IPS DF 4.7 (cell line): ENCODE measurements at regions not wholly inside any gene's neighbourhood (a gene's known extent, or its start where the extent isn't known, plus 50 kb on each side); places are given as distances from the start of the nearest gene placed in this dataset.
"Not testable (repeated sequence)": the region's sequence is repeated elsewhere in the genome, so short reads cannot be mapped to it uniquely, and the experiment has no call there.

Source experiments
- DNase-seq: peaks from one replicate; pipeline ENCODE4 v3.0.0-alpha.2; 2013; ENCODE audit warnings: low spot score; ENCODE audit errors: extremely low read depth

GRCh38 chr14:84341867-84342266 lies 1188.1 kb upstream of the FLRT2 start:
- DNase-seq: not testable (repeated sequence)

GRCh38 chr14:84343656-84344055 lies 1186.3 kb upstream of the FLRT2 start:
- DNase-seq: no peak

DNA sequence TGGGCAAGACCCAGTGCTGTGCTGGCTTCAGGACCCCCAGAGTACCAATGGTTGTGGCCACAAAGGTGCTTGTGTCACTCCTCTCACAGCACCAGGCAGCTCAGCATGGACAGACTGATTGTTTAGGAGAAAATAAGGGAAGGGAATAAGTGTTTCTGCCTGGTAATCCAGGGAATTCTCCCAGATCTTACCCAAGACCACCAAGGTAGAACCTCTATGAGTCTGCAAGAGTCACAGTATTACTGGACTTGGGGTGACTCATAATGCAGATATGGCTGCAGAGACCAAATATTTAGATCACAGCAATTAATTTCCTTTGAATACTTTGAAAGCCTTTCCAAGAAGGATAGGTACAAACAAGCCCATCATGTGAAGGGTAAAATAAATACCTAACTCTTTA lies 1178.3 kb upstream of the FLRT2 start:
- no peak for DNase-seq

DNA sequence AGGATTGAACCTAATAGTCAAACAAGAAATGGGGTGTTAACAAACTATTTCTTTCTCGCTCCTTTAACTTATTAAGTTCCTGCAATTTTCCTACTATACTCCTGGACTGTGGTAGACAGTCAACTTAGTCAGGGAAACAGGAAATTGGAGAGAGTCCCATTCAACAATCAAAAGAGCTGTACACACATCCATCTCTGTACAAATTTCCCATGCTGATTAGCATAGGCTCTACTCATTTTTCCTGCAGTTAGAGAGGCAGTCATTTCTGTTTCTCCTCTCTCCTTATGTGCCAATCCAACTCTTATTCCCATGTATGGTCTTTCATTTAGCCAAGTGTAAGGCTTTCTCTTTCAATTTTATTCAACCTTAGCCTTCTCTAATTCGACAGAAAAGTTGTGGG lies 1168.5 kb upstream of the FLRT2 start:
- DNase-seq: no peak

DNA sequence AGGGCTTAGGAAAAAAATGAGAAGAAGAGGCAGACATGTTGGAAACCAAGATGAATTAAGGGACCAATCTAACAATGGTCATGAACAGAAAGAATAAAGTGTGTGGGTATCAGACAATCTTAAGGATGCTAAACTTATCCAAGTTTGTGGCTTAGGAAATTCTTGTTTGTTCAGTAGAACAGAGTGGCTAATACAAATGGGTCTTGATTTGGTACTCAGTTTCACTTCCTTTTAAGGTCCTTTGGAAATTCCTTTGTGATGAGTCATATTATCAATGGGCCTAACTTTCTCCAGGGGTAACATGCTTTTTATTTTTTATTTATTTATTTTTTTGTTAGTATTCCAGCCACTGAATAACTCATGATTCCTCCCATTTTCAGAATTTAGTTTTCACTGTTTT lies 1154.7 kb upstream of the FLRT2 start:
- no peak for DNase-seq

DNA sequence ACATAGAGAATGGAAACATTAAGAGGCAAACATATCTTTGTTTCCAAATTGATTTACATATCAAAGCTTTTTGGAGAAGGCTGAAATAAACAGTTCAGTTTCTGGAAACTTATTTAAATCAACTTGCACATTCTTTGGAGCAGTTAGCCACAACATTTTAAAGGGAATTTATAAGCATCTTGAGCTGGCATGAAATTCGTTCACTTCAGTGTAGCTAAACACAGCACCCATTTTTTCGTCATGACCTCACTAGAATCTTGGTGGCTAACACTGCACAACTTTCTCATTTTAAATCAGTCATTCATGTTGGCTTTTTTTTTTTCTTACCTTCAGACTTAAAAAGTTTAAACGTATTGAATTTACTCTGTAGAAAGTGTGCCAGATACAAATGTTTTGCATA lies 1139.9 kb upstream of the FLRT2 start:
- DNase-seq: no peak

GRCh38 chr14:84397631-84398030 lies 1132.3 kb upstream of the FLRT2 start:
- DNase-seq: no peak

GRCh38 chr14:84399296-84399910 lies 1130.5 kb upstream of the FLRT2 start:
- no peak for DNase-seq

- no peak for DNase-seq
Measured at GRCh38 chr14:84401631-84402030, 1128.3 kb upstream of the FLRT2 start.

DNA sequence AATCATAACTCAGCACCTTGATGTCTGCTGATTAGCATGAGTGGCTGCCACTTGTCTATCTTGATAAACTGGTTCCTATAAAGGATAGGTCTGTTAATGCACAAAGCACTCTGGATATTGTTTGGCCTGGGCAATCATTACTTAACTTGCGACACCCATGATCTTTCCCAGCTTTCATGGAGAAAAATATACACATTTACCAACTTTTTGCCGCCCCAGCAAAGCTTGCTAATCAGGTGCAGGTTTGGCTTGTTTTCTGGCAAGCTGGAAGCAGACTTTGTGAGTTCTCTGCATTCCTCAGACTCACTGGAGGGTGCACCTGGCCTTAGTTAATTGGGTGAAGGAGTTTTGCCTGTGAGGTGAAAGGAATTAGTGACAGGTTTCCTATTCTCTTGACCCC lies 1126.4 kb upstream of the FLRT2 start:
- peak; percentile 14 for DNase-seq

GRCh38 chr14:84404246-84404645 lies 1125.7 kb upstream of the FLRT2 start:
- no peak for DNase-seq

GRCh38 chr14:84409435-84409834 lies 1120.5 kb upstream of the FLRT2 start:
- DNase-seq: no peak

DNA sequence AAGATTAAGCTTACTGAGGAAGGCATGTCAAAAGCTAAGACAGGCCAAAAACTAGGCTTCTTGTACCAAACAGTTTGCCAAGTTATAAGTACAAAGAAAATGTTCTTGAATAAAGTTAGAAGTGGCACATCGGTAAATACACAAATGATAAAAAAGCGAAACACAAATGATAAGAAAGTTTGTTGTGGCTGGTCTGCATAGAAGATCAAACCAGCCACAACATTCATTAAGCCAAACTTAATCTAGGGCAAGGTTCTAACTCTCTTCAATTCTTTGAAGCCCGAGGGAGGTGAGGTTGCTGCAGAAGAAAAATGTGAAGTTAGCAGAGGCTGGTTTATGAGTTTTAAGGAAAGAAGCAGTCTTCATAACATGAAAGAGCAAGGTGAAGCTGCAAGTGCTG lies 1119.6 kb upstream of the FLRT2 start:
- no peak for DNase-seq

- DNase-seq: no peak
Measured at GRCh38 chr14:84420221-84420620, 1109.7 kb upstream of the FLRT2 start.

DNA sequence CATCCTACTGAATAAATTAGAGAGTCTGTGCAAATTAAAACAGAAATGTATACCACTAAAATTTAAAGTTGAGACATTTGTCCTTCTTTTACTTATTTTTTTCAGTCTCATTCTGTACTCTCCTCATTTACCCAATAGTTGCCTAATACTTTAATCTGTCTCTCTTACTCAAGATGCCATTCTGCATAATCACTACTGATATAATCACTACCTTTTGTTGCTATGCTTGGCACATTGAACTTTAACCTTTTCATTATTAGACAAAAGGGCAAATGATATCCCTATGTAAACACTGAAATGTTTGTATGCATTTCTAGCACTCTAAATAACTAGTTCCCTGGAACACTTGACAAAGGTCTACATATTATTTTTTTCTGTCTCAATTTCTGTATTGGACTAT lies 1108.3 kb upstream of the FLRT2 start:
- no peak for DNase-seq

DNA sequence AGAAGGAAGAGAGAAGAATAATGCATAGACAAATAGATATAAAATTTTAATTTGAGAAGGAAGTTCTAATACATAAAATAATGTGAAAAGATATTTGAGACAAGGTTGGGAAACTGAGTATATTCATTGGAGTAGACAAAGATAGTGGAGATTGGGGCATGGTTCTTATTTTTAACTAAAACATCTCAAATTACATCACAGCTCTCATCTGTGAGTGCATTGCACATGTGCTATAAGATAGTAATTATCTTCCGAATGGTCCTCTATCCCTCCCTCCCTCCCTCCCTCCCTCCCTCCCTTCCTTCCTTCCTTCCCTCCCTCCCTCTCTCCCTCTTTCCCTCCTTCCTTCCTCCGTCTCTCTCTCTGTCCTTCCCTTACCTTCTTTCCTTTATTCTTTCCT lies 1104.0 kb upstream of the FLRT2 start:
- DNase-seq: no peak

DNA sequence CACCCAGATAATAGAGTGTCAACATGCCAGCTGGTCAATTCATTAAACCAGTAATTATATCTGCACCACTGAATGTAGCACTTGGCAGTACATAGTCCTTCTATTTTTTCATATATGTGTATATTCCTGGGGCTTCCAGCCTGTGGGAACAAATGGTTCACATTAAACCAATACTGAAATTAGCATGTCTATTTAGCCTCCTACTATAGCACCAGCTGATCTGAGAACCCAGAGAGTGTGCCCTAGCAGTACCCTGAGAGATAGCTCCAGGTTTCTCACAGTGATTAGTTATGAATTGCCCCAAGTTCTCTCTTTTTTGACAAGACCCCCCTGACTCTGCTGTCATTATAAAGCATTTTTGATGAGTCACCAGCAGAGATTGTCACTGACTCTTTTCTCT lies 1097.3 kb upstream of the FLRT2 start:
- no peak for DNase-seq

DNA sequence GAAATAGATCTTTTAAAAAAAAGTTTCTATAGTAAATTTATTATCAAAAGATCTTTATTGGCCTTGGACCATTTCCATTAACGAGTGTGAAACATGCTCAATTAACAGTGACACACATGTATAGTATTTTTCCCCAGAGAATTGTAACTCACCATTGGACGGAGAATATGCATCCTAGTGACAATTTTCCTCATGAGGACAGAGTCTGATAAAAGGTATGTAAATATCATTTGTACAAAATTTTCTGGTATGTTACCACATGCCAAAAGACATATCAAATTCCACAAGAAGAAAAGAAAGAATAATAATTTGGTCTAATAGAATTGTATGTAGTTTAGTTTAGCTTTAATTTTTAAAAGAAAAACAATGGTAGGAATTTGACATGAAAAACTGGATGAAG lies 1096.0 kb upstream of the FLRT2 start:
- no peak for DNase-seq

DNA sequence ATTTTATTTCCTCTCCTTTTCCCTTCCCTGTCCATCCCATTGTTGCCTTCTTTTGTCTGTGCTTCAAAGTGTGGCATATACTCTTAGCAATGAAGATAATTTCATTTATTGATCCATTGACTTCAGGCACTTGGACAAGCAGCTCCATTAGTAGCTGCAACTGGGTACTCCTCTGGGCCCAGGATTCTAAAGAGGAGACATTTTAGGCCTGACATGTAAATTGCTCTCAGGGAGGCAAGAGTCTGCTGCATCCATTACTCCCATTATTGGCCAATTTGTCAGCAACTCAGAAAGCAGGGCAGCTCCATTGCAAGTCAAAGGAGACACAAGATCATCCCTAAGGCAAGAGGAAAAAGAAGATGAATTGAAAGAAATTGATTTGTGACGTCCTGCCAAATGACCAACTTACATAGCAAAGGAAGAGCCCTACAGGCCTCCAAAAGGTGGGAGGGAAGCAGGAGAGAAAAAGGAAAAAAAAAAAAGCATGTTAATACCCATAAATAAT lies 1094.1 kb upstream of the FLRT2 start:
- no peak for DNase-seq

DNA sequence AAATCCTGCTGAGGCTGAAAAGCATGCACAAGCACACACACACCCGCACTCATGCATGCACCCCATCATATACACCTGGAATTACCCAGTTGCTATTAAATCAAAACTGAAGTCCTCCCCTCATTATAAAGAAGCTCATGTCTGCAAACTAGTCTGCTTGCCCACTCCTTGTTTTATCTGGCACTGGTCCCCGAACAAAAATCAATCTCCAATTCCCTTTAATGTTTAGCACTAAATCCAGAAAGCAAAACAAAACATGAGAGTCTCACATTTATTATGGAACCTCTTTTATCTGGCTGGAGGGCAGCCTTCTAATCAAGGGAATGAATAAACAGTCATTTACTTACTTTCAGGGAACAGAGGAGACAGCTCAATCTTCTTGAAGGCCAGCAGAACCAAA lies 1093.4 kb upstream of the FLRT2 start:
- DNase-seq: no peak

- no peak for DNase-seq
Measured at GRCh38 chr14:84442521-84442920, 1087.4 kb upstream of the FLRT2 start.

- DNase-seq: no peak
Measured at GRCh38 chr14:84445486-84445885, 1084.5 kb upstream of the FLRT2 start.

- DNase-seq: no peak
Measured at GRCh38 chr14:84446250-84446649, 1083.7 kb upstream of the FLRT2 start.
